Nephron (organoid): ENCODE measurements at regions not wholly inside any gene's neighbourhood (a gene's known extent, or its start where the extent isn't known, plus 50 kb on each side); places are given as distances from the start of the nearest gene placed in this dataset.
"Not testable (repeated sequence)": the region's sequence is repeated elsewhere in the genome, so short reads cannot be mapped to it uniquely, and the experiment has no call there.

Experiments
- H3K27ac Mint-ChIP-seq, 3 experiments: 2 replicates each; pipeline ENCODE4 v1.8.0; 2020; ENCODE audit warnings: mixed read lengths in 3 of 3, mild to moderate bottlenecking in 2 of 3, moderate library complexity in 1 of 3
- H3K27me3 Mint-ChIP-seq: 2 replicates; pipeline ENCODE4 v1.8.0; 2021; ENCODE audit warnings: low read depth, mild to moderate bottlenecking, moderate library complexity, mixed read lengths
- H3K36me3 Mint-ChIP-seq: 2 replicates; pipeline ENCODE4 v1.8.0; 2020; ENCODE audit warnings: low read depth, mixed read lengths
- H3K4me1 Mint-ChIP-seq: 2 replicates; pipeline ENCODE4 v1.8.0; 2020; ENCODE audit warnings: mixed read lengths
- H3K4me3 Mint-ChIP-seq, 3 experiments: 2 replicates each; pipeline ENCODE4 v1.8.0; 2020; ENCODE audit warnings: mild to moderate bottlenecking in 3 of 3, mixed read lengths in 3 of 3, moderate library complexity in 2 of 3
- H3K9me3 Mint-ChIP-seq: 2 replicates; pipeline ENCODE4 v1.8.0; 2020; ENCODE audit warnings: mixed read lengths
- CTCF ChIP-seq, 3 experiments: fragments of 200-600 bp; sonication (generic); IDR thresholded peaks; one replicate each; pipeline ENCODE4 v1.5.0; 2021; ENCODE audit warnings: antibody characterized with exemption in 3 of 3; ENCODE audit not compliant: unreplicated experiment in 3 of 3

DNA sequence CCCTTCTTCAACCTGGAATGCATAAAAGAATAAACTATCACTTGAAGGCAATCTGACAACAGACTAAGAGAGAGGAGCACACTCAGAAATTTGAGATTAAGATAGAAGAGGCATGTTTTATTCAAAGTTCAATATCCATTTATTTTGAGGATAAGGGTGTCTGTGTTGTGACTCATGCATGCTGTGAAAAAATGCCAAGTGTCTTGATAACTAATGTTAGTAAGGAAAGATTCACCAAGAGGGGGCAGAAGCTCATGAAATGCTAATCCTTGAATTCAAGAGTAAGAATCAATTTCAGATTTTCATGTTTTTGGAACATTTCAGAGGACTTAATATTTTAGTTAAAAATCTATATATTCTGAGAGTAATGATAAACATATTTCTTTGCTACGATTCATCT, 94.0 kb downstream of the IFI44 start:
- peak overlapping the region in 1 of 3 experiments; percentile 52 for H3K27ac Mint-ChIP-seq
- no peak overlapping the region for H3K4me3 Mint-ChIP-seq
- no peaks in the 10 kb centered on the region for H3K4me1 Mint-ChIP-seq
- H3K9me3 Mint-ChIP-seq = peaks cover 11% of the 10 kb centered on the region
- H3K27me3 Mint-ChIP-seq = no peaks in the 10 kb centered on the region
- TF ChIP-seq CTCF (IDR thresholded peaks at IDR 0.05; ENCODE audit: unreplicated experiment in 3 of 3) = no peak
- H3K36me3 Mint-ChIP-seq = no peaks in the 10 kb centered on the region

DNA sequence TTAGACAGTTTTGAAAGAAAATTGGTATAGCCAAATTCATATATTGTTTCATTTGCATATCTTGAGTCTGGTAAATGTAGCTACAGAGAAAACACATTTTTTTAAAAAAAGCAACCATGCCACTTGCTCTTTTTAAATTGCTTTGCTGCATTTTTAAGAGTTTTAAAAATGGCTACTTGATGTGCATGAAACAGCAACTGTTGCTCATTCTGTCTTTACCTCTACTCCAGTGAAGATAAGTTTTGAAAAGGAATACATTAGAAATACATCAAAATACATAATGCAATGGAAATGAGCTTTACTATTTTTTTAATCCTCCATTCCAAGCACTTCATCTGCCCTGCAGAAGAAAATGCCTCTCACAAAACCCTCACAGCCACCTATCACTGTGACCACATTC, 95.5 kb downstream of the IFI44 start:
- no peak overlapping the region for H3K4me3 Mint-ChIP-seq
- no peaks in the 10 kb centered on the region for H3K4me1 Mint-ChIP-seq
- no peak overlapping the region for H3K27ac Mint-ChIP-seq
- no peaks in the 10 kb centered on the region for H3K36me3 Mint-ChIP-seq
- no peak for TF ChIP-seq CTCF (IDR thresholded peaks at IDR 0.05; ENCODE audit: unreplicated experiment in 3 of 3)
- no peaks in the 10 kb centered on the region for H3K27me3 Mint-ChIP-seq
- peaks cover 5% of the 10 kb centered on the region for H3K9me3 Mint-ChIP-seq

DNA sequence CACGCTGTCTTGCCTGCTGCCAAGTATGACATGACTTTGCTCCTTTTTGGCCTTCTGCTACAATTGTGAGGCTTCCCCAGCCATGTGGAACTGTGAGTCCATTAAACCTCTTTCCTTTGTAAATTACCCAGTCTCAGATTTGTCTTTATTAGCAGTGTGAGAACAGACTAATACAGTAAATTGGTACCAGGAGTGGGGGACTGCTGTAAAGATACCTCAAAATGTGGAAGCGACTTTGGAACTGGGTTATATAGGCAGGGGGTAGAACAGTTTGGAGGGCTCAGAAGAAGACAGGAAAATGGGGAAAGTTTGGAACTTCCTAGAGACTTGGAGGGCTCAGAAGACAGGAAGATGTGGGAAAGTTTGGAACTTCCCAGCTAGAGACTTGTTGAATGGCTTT, 104.0 kb downstream of the IFI44 start:
- H3K4me3 Mint-ChIP-seq, H3K27me3 Mint-ChIP-seq, H3K4me1 Mint-ChIP-seq, H3K27ac Mint-ChIP-seq, H3K36me3 Mint-ChIP-seq: not testable (repeated sequence)
- H3K9me3 Mint-ChIP-seq = peaks cover 17% of the 10 kb centered on the region

DNA sequence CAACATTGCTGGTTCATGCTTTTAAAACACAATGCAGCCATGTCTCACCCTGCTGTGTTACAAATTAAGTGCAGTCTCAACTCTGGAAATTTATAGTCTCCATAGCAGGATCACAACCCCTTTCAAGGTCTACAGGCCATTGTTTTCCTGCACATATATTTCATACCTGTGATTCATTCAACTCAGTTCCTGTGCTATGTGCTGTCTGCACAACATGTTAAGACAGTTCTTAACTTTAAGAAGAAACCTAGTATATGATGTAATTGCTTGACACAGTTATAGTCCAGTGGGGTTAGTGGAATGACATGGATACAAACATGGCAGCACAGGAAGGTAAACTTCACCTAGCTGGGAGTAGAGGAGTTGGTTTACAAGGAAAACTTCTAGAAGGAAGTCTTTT, 106.4 kb downstream of the IFI44 start:
- Mint-ChIP-seq H3K4me3 (no peak overlapping the region), H3K9me3 (peaks cover 17% of the 10 kb centered on the region), H3K4me1 (no peaks in the 10 kb centered on the region), H3K27ac (no peak overlapping the region), H3K36me3 (no peaks in the 10 kb centered on the region), H3K27me3 (no peaks in the 10 kb centered on the region)
- TF ChIP-seq CTCF (IDR thresholded peaks at IDR 0.05; ENCODE audit: unreplicated experiment in 3 of 3) = no peak

- H3K27ac Mint-ChIP-seq = no peak overlapping the region
- peaks cover 14% of the 10 kb centered on the region for H3K9me3 Mint-ChIP-seq
These were observed 108.9 kb downstream of the IFI44 start for GRCh38 chr1:78758506-78758905.

DNA sequence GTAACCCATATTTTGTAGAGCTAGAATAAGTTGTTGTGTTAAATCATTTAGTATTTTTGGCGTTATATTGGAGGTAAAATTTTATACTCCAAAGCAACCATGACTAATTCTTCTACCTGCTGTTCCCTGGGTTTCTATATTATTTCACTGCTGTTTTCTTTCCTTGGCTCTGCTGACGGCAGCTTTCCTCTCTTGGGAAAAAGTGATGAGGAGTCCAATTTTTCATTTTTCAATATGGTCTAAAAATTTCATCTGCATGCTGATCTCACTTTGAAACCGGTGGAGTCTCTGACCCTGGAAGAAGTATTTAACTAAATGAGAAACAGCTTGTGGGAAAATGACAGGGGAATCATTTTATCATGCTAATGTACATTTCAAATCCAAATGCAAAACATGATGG, 110.2 kb downstream of the IFI44 start:
- no peak overlapping the region for H3K27ac Mint-ChIP-seq
- no peaks in the 10 kb centered on the region for H3K27me3 Mint-ChIP-seq
- H3K4me3 Mint-ChIP-seq = no peak overlapping the region
- no peaks in the 10 kb centered on the region for H3K36me3 Mint-ChIP-seq
- no peak for TF ChIP-seq CTCF (IDR thresholded peaks at IDR 0.05; ENCODE audit: unreplicated experiment in 3 of 3)
- peaks cover 8% of the 10 kb centered on the region for H3K9me3 Mint-ChIP-seq
- no peaks in the 10 kb centered on the region for H3K4me1 Mint-ChIP-seq

More at GRCh38 chr1:78758506-78758905, 108.9 kb downstream of the IFI44 start:
- no peak overlapping the region for H3K4me3 Mint-ChIP-seq
- H3K4me1 Mint-ChIP-seq = no peaks in the 10 kb centered on the region
- no peaks in the 10 kb centered on the region for H3K36me3 Mint-ChIP-seq
- H3K27me3 Mint-ChIP-seq = no peaks in the 10 kb centered on the region
- TF ChIP-seq CTCF (IDR thresholded peaks at IDR 0.05; ENCODE audit: unreplicated experiment in 3 of 3) = no peak
